ENCODE measurements at regions not wholly inside any gene's neighbourhood (a gene's known extent, or its start where the extent isn't known, plus 50 kb on each side); places are given as distances from the start of the nearest gene placed in this dataset.
A peak's percentile ranks its signal among the peaks of the same experiment; 100 is the strongest.

GRCh38 chr12:76679778-76680177 is 84.1 kb upstream of the ZDHHC17 start:
- no peaks in the 10 kb centered on the region for H3K9me3 ChIP-seq
- no peak overlapping the region for H3K4me3 ChIP-seq
- ATAC-seq (ENCODE audit: low FRiP score in 2 of 2) = no peak
- no peaks in the 10 kb centered on the region for H3K36me3 ChIP-seq
- 54 to 74% methylated on average over 1 of the region's 1 CpG for WGBS, 2 donors
- H3K27me3 ChIP-seq = no peaks in the 10 kb centered on the region
- DNase-seq = no peak
- peaks cover 0 to 2% (median 0%) of the 10 kb centered on the region in 4 donors for H3K4me1 ChIP-seq
- no peak overlapping the region for H3K27ac ChIP-seq
- TF ChIP-seq POLR2AphosphoS5 (IDR thresholded peaks at IDR 0.05) = no peak
- TF ChIP-seq POLR2A (IDR thresholded peaks at IDR 0.05) = no peak
- TF ChIP-seq CTCF (IDR thresholded peaks at IDR 0.05) = no peak
- TF ChIP-seq EP300 (IDR thresholded peaks at IDR 0.05) = no peak

- H3K36me3 ChIP-seq = no peaks in the 10 kb centered on the region
- H3K9me3 ChIP-seq = no peaks in the 10 kb centered on the region
- WGBS, 2 donors = 83 to 88% methylated on average over 2 of the region's 2 CpGs
- ATAC-seq (ENCODE audit: low FRiP score in 2 of 2) = no peak
- no peak for DNase-seq
- TF ChIP-seq CTCF (IDR thresholded peaks at IDR 0.05) (no peak), EP300 (IDR thresholded peaks at IDR 0.05) (no peak)
- H3K4me1 ChIP-seq = peaks cover 4 to 9% (median 6%) of the 10 kb centered on the region in 4 donors
- no peak overlapping the region for H3K4me3 ChIP-seq
- H3K27ac ChIP-seq = no peak overlapping the region
- no peaks in the 10 kb centered on the region for H3K27me3 ChIP-seq
These were observed 83.0 kb upstream of the ZDHHC17 start for GRCh38 chr12:76680940-76681339.

- ATAC-seq (ENCODE audit: low FRiP score in 2 of 2) = peak in 1 of 2 donors; percentile 54
- peaks cover 4 to 9% (median 6%) of the 10 kb centered on the region in 4 donors for H3K4me1 ChIP-seq
- no peaks in the 10 kb centered on the region for H3K36me3 ChIP-seq
- 10 to 17% methylated on average over 4 to 5 of the region's 5 CpGs for WGBS, 2 donors
- no peaks in the 10 kb centered on the region for H3K9me3 ChIP-seq
- TF ChIP-seq POLR2A (IDR thresholded peaks at IDR 0.05) (no peak), EP300 (IDR thresholded peaks at IDR 0.05) (no peak), POLR2AphosphoS5 (IDR thresholded peaks at IDR 0.05) (no peak)
- H3K27me3 ChIP-seq = no peaks in the 10 kb centered on the region
- H3K27ac ChIP-seq = no peak overlapping the region
- no peak overlapping the region for H3K4me3 ChIP-seq
- DNase-seq = peak in 1 of 2 donors; percentile 24
These were observed 78.7 kb upstream of the ZDHHC17 start for GRCh38 chr12:76685246-76685678.

- H3K4me3 ChIP-seq = no peak overlapping the region
- no peaks in the 10 kb centered on the region for H3K9me3 ChIP-seq
- ATAC-seq (ENCODE audit: low FRiP score in 2 of 2) (no peak), DNase-seq (no peak)
- WGBS, 2 donors = 40 to 62% methylated on average over 3 of the region's 3 CpGs
- H3K36me3 ChIP-seq = no peaks in the 10 kb centered on the region
- H3K27me3 ChIP-seq = no peaks in the 10 kb centered on the region
- peaks cover 4 to 9% (median 6%) of the 10 kb centered on the region in 4 donors for H3K4me1 ChIP-seq
- no peak overlapping the region for H3K27ac ChIP-seq
- no peak for TF ChIP-seq EP300 (IDR thresholded peaks at IDR 0.05)
- TF ChIP-seq CTCF (IDR thresholded peaks at IDR 0.05) = no peak
- no peak for TF ChIP-seq POLR2A (IDR thresholded peaks at IDR 0.05)
- TF ChIP-seq POLR2AphosphoS5 (IDR thresholded peaks at IDR 0.05) = no peak
These were observed 75.9 kb upstream of the ZDHHC17 start for GRCh38 chr12:76687981-76688380.

- H3K4me1 ChIP-seq = peaks cover 4 to 9% (median 6%) of the 10 kb centered on the region in 4 donors
- TF ChIP-seq POLR2AphosphoS5 (IDR thresholded peaks at IDR 0.05) (no peak), EP300 (IDR thresholded peaks at IDR 0.05) (no peak), CTCF (IDR thresholded peaks at IDR 0.05) (no peak), POLR2A (IDR thresholded peaks at IDR 0.05) (no peak)
- no peak overlapping the region for H3K4me3 ChIP-seq
- H3K27me3 ChIP-seq = no peaks in the 10 kb centered on the region
- H3K36me3 ChIP-seq = no peaks in the 10 kb centered on the region
- 82 to 87% methylated on average over 2 of the region's 2 CpGs for WGBS, 2 donors
- H3K9me3 ChIP-seq = no peaks in the 10 kb centered on the region
- DNase-seq = no peak
- H3K27ac ChIP-seq = no peak overlapping the region
- no peak for ATAC-seq (ENCODE audit: low FRiP score in 2 of 2)
These were observed 75.3 kb upstream of the ZDHHC17 start for GRCh38 chr12:76688631-76689030.
